ENCODE measurements at regions not wholly inside any gene's neighbourhood (a gene's known extent, or its start where the extent isn't known, plus 50 kb on each side); places are given as distances from the start of the nearest gene placed in this dataset.
A peak's percentile ranks its signal among the peaks of the same experiment; 100 is the strongest.
"Not testable (repeated sequence)": the region's sequence is repeated elsewhere in the genome, so short reads cannot be mapped to it uniquely, and the experiment has no call there.

GRCh38 chr10:30560326-30560725 is 69.2 kb downstream of the LYZL2 start:
- no peak for DNase-seq (ENCODE audit: low read depth, low spot score)

DNA sequence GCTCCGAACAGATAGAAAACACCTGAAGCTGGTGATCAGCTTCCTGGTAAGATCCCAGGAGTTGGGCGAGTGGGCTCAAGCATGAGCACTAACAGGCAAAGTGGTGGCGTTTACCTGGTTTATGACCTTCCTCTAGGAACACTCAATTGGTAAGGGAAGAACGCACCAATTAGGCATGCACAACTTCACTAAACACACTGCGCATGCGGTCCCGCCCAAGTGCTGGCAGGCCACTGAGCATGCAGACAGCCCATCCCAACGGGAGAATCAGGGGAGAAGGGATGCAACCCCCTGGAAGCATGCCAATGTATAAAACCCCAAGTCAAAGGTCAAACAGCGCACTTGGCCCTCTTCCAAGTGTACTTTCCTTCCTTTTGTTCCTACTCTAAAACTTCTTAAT is 70.4 kb downstream of the LYZL2 start:
- DNase-seq (ENCODE audit: low read depth, low spot score), result no peak

- no peak for DNase-seq (ENCODE audit: low read depth, low spot score)
These were observed 71.1 kb downstream of the LYZL2 start for GRCh38 chr10:30558411-30558810.

DNA sequence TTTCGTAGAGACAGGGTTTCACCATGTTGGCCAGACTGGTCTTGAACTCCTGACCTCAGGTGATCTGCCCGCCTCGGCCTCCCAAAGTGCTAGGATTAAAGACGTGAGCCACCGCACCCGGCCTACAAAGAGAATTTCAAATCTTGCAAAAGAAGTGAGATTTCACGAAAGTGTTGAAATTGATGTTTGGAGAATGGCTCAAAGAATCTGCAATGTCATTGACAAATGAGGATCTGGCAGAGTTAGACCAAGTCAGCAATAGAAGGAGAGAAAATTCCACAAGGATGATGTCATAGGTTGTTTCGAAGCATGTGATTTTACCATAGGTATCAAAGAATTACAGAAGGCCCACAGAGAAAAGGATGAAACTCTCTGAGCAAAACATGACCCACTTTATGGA is 71.7 kb downstream of the LYZL2 start:
- no peak for DNase-seq (ENCODE audit: low read depth, low spot score)

- no peak for DNase-seq (ENCODE audit: low read depth, low spot score)
These were observed 73.4 kb downstream of the LYZL2 start for GRCh38 chr10:30556189-30556588.

DNA sequence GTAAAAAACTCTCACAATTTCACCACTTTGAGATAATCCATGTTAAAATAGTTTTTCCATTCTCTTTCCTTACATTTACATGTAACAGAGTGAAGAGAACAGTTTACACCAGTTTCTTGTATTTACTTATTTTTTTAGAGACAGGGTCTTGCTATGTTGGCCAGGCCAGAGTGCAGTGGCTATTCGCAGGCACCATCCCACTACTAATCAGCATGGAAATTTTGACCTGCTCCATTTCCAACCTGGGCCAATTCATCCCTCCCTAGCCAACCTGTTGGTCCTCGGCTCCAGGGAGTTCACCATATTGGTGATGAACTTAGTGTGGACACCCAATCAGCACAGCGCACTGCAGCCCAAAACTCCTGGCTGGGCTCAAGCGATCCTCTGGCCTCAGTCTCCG is 74.1 kb downstream of the LYZL2 start:
- no peak for DNase-seq (ENCODE audit: low read depth, low spot score)

GRCh38 chr10:30554440-30554825 is 75.1 kb downstream of the LYZL2 start:
- no peak for DNase-seq (ENCODE audit: low read depth, low spot score)

DNA sequence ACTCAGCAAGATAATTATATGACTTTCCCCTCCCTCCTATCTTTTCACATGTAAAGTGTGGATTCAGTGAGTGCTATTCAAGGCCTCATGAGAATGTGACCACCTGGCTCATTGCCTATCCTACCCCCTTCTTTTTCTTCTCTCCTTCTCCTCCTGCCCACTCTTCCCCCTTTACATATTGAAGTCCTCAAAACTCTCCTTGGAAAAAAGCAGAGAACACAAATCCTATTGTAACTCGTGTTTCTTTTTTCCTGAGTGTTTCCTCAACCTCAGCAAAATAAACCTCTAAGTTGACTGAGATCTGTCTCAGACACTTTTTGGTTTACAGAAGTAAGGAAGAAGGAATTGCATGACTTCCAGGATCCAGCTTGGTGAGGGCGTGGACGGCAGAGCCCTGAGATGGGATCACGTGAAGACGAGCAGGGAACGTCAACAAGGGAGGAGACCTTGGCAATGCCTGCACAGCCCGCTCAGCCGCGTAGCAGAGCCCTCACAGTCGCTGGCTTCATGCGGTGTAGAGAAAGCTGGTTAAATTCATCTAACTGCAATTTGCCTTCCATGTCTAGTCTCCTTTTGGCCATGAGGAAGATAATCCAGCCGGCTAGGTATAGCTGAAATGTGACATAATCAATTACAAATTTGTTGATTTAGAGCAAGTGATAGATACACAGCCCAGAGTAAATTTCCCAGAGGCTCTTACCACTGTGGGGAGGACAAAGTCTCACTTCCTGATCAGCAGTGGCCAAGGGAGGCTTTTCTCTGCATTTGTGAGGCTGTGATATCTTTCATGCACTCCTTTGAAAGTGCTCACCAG is 75.7 kb downstream of the LYZL2 start:
- no peak for DNase-seq (ENCODE audit: low read depth, low spot score)

DNA sequence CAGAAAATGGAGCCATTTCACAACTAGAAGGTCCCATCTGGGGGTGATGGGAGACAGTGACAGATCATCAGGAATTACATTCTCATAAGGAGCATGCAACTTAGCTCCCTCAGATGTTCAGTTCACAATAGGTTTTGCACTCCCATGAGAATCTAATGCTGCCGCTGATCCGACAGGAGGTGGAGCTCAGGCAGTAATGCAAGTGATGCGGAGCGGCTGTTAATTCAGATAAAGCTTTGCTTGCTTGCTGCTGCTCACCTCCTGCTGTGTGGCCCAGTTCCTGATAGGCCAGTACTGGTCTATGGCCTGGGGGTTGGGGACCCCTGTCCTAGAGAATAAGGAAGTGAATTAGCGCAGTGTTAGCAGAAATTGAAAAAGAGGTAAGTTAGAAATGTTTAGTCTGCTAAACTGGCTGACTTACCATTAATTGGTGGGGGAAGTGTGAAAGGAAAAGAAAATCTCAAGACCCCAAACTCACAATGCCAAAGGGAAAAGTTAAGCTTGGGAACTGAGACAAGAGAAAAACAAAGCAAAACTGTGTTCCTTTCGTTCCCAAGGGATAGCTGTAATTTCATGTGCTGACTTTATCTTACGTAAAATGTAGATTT is 76.4 kb downstream of the LYZL2 start:
- DNase-seq (ENCODE audit: low read depth, low spot score), result no peak

- DNase-seq (ENCODE audit: low read depth, low spot score), result no peak
These were observed 78.4 kb downstream of the LYZL2 start for GRCh38 chr10:30550967-30551815.

- not testable (repeated sequence) for DNase-seq (ENCODE audit: low read depth, low spot score)
These were observed 80.3 kb downstream of the LYZL2 start for GRCh38 chr10:30549134-30549687.

GRCh38 chr10:30546511-30546910 is 83.0 kb downstream of the LYZL2 start:
- no peak for DNase-seq (ENCODE audit: low read depth, low spot score)

DNA sequence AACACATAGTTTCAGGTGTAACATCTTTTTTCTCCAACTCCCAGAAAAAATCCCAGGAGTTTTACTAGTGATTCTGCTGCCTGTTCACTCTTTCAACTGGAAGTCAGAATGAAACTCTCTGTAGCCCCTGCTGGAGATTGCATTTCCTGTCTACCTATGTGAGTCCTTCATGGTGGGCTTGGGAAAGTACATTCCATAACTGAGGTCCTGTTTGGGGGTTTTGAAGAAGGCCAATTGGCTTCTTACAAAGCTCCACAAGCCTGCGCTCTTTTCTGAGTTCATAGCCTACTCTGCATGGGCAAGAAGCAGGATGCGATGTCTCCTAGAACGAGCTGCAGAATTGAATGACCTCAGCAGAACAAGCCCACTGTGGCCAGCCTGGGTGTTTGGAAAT is 86.7 kb downstream of the LYZL2 start:
- no peak for DNase-seq (ENCODE audit: low read depth, low spot score)

GRCh38 chr10:30542001-30542894 is 87.3 kb downstream of the LYZL2 start:
- no peak for DNase-seq (ENCODE audit: low read depth, low spot score)

DNA sequence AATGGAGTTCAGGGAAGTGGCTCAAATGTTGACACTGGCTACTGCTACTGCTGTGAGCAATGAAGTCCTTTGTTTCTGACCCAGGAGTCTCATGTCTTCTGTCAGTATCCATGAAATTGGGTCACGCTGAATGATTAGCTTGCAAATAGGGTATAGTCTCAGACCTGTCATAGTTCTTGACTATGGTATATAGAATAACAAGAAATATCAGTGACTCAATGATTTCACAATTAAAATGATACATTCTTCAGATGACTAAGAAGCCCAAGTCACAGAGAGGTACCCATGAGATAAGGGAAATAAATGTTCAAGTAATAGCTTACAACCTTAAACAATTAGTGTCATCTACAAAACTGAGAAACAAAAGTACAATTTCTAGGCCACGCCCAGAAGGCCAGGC is 89.3 kb downstream of the LYZL2 start:
- no peak for DNase-seq (ENCODE audit: low read depth, low spot score)

DNA sequence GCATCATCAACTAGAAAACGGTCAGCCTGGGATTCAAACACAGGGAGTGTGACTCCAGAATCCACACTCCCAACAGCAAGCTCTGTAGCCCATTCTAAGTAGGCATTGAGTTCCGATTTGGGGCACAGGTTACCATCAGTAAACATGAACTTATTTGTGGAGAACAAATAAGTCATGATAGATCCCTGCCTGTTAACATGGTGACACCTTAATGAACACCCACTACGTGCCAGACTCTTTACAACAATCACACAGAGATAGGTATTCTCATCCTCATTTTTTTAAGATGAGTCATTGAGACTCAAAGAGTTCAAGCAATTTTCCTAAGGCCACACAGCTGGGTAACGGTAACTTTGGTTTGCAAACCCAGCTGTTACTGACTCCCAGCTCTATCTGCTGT is 91.5 kb downstream of the LYZL2 start:
- DNase-seq (ENCODE audit: low read depth, low spot score), result no peak

DNA sequence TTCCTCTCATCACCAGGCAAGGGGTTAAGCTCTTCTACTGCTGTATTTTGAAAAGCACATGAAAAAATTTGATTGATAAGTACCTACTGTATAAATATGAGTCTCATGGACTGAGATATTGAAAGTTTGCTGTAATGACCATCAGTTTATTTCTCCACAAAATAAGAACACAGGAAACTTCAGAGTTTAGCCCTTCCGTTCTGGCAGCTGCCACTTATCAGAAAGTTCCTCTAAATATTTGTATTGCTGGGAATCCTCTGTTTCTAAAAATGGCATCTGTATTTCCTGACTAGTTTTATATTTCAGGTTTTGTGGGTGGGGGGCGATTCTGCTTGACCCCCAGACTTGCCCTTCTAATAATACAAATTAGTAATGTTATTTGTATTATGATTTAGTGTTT is 92.0 kb downstream of the LYZL2 start:
- DNase-seq (ENCODE audit: low read depth, low spot score), result no peak

- not testable (repeated sequence) for DNase-seq (ENCODE audit: low read depth, low spot score)
These were observed 92.4 kb downstream of the LYZL2 start for GRCh38 chr10:30537158-30537557.

DNA sequence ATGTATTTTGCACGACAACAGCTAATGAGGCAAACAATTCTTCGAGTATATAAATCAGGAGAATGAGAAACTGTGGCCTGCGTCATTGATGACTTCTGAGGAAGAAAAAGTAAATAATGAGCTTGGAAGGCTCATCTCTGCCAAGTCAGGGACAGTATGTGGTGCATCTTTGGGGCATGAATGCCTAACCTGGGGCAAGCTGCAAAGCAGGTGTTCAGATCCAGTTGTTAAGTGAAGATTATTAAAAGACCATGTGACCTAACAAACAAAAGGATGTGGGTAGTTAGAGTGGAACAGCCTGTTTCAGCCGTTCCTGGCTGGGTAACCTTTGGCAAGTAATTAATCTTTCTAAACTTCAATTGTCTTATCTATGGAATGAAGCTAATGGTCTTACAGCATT is 93.0 kb downstream of the LYZL2 start:
- no peak for DNase-seq (ENCODE audit: low read depth, low spot score)

- no peak for DNase-seq (ENCODE audit: low read depth, low spot score)
These were observed 93.9 kb downstream of the LYZL2 start for GRCh38 chr10:30535677-30536076.

GRCh38 chr10:30534465-30535144 is 94.9 kb downstream of the LYZL2 start:
- peak; percentile 43 for DNase-seq (ENCODE audit: low read depth, low spot score)
